ENCODE measurements at regions not wholly inside any gene's neighbourhood (a gene's known extent, or its start where the extent isn't known, plus 50 kb on each side); places are given as distances from the start of the nearest gene placed in this dataset.

DNA sequence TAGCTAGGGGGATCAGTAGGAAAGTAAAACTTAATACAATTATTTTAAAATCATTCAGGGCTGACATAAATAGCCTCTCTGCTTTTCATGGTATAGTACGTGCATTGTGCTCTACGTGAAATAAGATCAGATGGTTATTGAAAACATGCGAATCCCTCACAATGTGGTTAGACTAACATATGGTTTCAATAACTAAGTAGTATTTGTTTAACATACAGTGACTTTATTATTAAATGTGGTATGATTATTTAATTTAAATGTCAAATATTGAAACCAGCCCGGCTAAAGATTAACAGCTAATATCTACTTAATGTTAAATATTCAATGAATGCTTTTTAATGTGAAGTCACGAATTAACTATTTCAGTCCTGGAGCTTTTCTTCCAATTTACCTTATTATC lies 473.9 kb upstream of the THBS1 start:
- H3K27me3 Mint-ChIP-seq (ENCODE audit: low read depth in 3 of 3): peaks cover 2 to 7% (median 7%) of the 10 kb centered on the region in 3 donors
- no peak for DNase-seq
- H3K27ac Mint-ChIP-seq: no peak overlapping the region
- no peak overlapping the region for H3K4me3 Mint-ChIP-seq
- no peaks in the 10 kb centered on the region for H3K4me1 Mint-ChIP-seq
- no peaks in the 10 kb centered on the region for H3K9me3 Mint-ChIP-seq
- H3K36me3 Mint-ChIP-seq: no peaks in the 10 kb centered on the region

DNA sequence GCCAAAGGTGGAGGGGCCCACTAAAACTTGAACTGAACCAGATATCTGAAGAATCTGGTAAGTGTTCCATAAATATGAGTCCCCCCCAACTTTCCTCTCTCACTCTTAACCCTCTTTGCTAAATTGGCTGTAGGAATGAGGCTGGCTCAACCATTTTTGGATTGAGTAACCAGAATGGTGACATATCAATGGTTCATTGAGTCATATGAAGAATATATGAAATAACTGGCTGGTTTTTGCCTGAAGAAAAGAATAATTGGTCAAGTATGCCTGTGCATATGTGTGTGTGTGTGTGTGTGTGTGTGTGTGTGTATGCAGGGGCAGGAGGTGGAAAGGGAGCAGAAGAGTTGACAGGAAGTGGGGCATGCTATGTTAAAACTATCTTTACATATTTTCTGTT lies 472.9 kb upstream of the THBS1 start:
- Mint-ChIP-seq H3K4me3 (no peak overlapping the region), H3K27ac (no peak overlapping the region), H3K9me3 (peaks cover 0 to 2% (median 0%) of the 10 kb centered on the region in 6 donors), H3K27me3 (ENCODE audit: low read depth in 3 of 3) (peaks cover 4 to 8% (median 5%) of the 10 kb centered on the region in 3 donors), H3K4me1 (no peaks in the 10 kb centered on the region), H3K36me3 (no peaks in the 10 kb centered on the region)
- DNase-seq: no peak

DNA sequence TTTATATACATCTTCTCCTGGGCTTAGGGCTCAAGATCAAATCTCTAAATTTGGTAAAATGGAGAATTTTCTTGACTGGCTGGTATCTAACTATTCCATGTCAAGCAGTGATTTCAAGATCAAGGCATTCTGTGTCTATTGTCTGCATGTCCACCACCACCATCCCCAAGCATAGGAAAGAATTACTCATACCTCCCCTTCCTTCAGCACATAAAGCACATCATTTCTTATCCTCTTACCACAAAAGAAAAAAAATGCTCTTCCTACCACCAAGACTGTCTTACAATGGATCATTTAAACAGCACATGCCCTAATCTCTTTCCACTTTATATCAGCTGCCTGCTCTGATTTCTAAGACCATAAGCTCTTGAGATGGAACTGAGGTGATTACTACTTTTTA lies 470.5 kb upstream of the THBS1 start:
- H3K27me3 Mint-ChIP-seq (ENCODE audit: low read depth in 3 of 3): peaks cover 4 to 12% (median 9%) of the 10 kb centered on the region in 3 donors

DNA sequence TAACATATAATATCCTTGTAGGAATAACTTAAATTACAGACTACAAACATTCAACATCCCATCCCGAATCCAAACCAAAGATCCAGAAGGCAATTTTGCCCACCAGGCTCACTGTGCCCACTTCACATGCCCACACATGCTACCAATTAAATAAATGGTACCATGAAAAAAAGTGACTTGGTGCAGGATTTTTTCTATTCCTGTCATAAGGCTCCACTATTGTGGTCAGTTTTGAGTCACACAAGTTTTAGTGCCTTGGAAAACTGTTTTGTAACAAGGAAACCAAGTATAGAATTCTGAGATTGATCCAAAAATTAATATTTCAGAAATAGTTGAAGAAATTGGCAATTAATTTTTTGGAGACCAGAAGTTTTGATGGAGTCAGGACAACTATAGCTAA lies 470.1 kb upstream of the THBS1 start:
- Mint-ChIP-seq H3K4me1 (no peaks in the 10 kb centered on the region), H3K27ac (no peak overlapping the region), H3K9me3 (peaks cover 0 to 13% (median 0%) of the 10 kb centered on the region in 6 donors), H3K4me3 (no peak overlapping the region), H3K36me3 (no peaks in the 10 kb centered on the region), H3K27me3 (ENCODE audit: low read depth in 3 of 3) (peaks cover 4 to 12% (median 9%) of the 10 kb centered on the region in 3 donors)
- DNase-seq: no peak

More for the DNA sequence above, 470.5 kb upstream of the THBS1 start:
- Mint-ChIP-seq H3K4me3 (no peak overlapping the region), H3K36me3 (no peaks in the 10 kb centered on the region), H3K9me3 (peaks cover 0 to 12% (median 0%) of the 10 kb centered on the region in 6 donors), H3K27ac (no peak overlapping the region), H3K4me1 (no peaks in the 10 kb centered on the region)
- DNase-seq: no peak

DNA sequence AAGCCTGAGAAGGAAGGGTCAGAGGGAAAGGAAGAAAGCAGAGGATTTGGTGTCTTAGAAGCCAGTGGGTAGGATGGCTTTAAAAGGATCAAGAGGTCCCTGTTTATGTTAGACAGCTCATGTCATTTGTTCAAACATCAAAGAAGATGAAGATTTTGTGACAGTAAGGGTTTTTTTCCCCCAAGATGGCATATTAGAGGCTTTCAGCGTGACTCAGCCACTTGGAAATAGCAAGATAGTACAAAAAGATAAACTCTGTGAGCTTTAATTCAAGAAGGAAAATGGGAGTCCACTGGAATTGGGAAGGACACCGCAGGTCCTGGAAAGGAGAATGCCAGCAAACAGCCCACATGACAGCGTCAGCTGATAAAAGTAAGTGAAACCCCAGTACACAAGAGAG lies 467.1 kb upstream of the THBS1 start:
- no peaks in the 10 kb centered on the region for H3K4me1 Mint-ChIP-seq
- peaks cover 3 to 30% (median 7%) of the 10 kb centered on the region in 6 donors for H3K9me3 Mint-ChIP-seq
- peaks cover 0 to 4% (median 4%) of the 10 kb centered on the region in 3 donors for H3K36me3 Mint-ChIP-seq
- no peak overlapping the region for H3K4me3 Mint-ChIP-seq
- no peak overlapping the region for H3K27ac Mint-ChIP-seq
- peaks cover 7 to 23% (median 9%) of the 10 kb centered on the region in 3 donors for H3K27me3 Mint-ChIP-seq (ENCODE audit: low read depth in 3 of 3)
- DNase-seq: no peak

DNA sequence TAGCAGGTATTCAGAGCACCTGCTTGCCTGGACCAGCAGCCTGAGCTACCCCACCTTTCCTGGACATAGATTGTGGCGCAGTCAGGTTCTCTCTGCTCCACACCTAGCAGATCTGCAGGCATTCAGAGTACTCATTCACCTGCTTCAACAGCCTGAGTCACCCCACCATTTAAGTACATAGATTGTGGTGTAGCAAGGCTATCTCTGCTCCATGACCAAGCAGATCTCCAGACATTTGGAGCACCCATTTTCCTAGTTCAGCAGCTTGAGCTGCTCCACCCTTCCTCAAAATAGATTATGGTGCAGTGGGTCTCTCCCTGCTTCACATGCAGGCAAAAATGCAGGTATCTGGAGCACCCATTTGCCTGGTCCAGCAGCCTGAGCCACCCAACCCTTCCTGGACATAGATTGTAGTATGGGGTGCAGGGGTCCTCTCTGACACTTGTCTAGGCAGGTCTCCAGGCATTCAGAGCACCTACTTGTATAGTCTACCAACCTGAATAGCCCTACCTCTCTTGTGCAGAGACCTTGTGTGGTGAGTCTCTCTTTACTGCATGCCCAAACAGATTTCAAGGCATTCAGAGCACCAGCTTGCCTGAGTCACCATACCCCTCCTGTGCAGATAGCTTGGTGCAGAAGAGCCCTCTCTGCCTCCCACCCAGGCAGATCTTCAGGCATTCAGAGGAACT lies 466.0 kb upstream of the THBS1 start:
- peaks cover 3 to 30% (median 7%) of the 10 kb centered on the region in 6 donors for H3K9me3 Mint-ChIP-seq
- peaks cover 0 to 4% (median 4%) of the 10 kb centered on the region in 3 donors for H3K36me3 Mint-ChIP-seq
- H3K4me1 Mint-ChIP-seq: no peaks in the 10 kb centered on the region
- no peak overlapping the region for H3K27ac Mint-ChIP-seq
- peaks cover 5 to 25% (median 10%) of the 10 kb centered on the region in 3 donors for H3K27me3 Mint-ChIP-seq (ENCODE audit: low read depth in 3 of 3)
- no peak overlapping the region for H3K4me3 Mint-ChIP-seq
- DNase-seq: no peak

DNA sequence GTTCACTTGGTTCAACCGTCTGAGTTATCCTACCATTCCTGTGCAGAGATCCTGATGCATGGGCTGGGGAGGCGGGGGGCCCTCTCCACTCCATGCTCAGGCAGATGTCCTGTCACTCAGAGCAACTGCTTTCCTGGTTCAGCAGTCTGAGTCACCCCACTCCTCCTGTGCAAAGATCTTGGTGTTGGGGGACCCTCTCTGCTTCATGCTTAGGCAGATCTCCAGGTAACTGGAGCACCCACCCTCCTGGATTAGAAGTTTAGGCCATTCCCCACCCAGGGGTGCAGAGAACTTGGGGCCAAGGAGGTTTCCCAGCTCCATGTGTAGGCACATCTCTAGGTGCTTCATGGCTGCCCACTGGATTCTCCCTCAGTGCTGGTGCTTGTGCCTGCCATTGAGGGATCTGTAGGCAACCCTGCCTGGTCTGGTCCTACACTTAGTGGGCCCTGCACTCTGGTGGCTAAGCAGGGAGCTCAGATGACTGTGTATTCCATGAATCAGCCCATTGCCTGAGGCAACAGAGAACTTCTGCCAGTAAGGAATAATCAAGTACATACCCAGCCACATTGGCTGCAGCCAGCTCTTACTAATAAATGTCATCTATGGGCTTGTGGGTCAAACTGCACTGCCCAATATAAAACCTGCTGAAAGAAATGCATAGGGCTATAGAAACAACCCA lies 465.4 kb upstream of the THBS1 start:
- Mint-ChIP-seq H3K9me3 (peaks cover 3 to 30% (median 7%) of the 10 kb centered on the region in 6 donors), H3K4me3 (no peak overlapping the region), H3K27me3 (ENCODE audit: low read depth in 3 of 3) (peaks cover 7 to 25% (median 12%) of the 10 kb centered on the region in 3 donors), H3K36me3 (peaks cover 0 to 4% (median 4%) of the 10 kb centered on the region in 3 donors), H3K27ac (no peak overlapping the region), H3K4me1 (no peaks in the 10 kb centered on the region)
- DNase-seq: no peak

DNA sequence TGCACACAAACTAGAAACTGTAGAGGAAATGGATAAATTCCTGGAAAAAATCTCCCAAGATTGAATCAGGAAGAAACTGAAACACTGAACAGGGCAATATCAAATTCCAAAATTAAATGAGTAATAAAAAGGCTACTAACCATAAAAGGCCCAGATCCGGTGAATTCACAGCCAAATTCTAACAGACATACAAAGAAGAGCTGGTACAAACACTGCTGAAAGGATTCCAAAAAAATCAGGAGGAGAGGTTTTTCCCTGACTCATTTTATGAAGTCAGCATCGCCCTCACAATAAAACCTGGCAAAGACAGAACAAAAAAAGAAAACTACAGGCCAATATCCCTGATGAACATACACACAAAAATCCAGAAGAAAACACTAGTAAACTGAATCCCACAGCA lies 462.4 kb upstream of the THBS1 start:
- no peaks in the 10 kb centered on the region for H3K4me1 Mint-ChIP-seq
- H3K27ac Mint-ChIP-seq: no peak overlapping the region
- H3K36me3 Mint-ChIP-seq: peaks cover 0 to 4% (median 4%) of the 10 kb centered on the region in 3 donors
- H3K4me3 Mint-ChIP-seq: no peak overlapping the region
- no peak for DNase-seq
- peaks cover 3 to 23% (median 7%) of the 10 kb centered on the region in 6 donors for H3K9me3 Mint-ChIP-seq
- H3K27me3 Mint-ChIP-seq (ENCODE audit: low read depth in 3 of 3): peaks cover 3 to 25% (median 4%) of the 10 kb centered on the region in 3 donors

DNA sequence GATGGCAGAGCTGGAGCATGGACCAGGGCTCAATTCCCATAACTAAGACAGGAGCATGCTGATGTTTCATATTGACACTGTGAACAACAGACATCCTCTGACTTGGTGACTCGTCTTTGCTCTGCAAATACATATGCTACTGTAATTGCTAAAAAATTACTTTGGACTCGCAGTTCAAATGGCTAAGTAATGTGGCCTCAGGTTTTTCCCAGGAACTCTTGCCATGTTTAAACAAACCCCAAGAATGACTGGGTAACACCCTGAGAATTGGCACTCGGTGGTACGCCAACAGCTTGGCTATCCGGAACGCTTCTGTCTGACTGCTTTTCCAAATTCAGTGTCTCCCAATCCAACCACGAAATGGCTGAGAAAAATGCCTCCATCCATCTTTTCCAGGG lies 456.7 kb upstream of the THBS1 start:
- H3K27me3 Mint-ChIP-seq (ENCODE audit: low read depth in 3 of 3): peaks cover 6 to 11% (median 6%) of the 10 kb centered on the region in 3 donors
- H3K4me3 Mint-ChIP-seq: no peak overlapping the region
- no peaks in the 10 kb centered on the region for H3K9me3 Mint-ChIP-seq
- no peak overlapping the region for H3K27ac Mint-ChIP-seq
- H3K4me1 Mint-ChIP-seq: no peaks in the 10 kb centered on the region
- no peak for DNase-seq
- H3K36me3 Mint-ChIP-seq: no peaks in the 10 kb centered on the region

DNA sequence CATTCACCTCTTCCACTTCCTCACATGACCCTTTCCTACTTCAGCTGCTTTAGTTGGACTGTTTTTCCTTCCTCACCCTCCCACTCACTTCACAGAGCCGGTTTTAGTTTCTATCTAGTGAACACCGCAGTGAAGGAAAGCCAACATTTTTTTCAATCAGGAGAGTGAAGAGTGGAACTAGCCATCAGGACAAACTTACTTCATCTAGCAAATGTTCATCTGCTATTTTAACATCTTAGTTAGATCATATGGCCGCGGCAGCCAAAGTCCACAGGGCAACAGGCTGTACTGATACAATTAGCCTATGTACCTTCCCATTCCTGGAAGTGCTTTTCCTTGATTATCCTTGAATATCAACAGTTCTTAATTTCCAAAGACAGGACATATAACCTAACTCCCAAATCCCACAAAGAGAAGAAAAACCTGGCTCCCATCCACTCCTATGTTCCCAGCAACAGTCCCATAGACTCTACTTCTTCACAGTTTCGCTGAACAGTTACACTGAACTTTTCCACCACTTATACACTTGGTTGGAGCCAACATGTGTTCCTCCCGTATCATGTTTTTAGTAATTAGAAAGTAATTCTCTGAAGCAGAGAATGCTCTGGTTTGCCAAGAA lies 456.2 kb upstream of the THBS1 start:
- no peaks in the 10 kb centered on the region for H3K9me3 Mint-ChIP-seq
- H3K4me3 Mint-ChIP-seq: no peak overlapping the region
- H3K36me3 Mint-ChIP-seq: no peaks in the 10 kb centered on the region
- no peaks in the 10 kb centered on the region for H3K4me1 Mint-ChIP-seq
- H3K27me3 Mint-ChIP-seq (ENCODE audit: low read depth in 3 of 3): peaks cover 6 to 11% (median 6%) of the 10 kb centered on the region in 3 donors
- DNase-seq: no peak
- no peak overlapping the region for H3K27ac Mint-ChIP-seq

DNA sequence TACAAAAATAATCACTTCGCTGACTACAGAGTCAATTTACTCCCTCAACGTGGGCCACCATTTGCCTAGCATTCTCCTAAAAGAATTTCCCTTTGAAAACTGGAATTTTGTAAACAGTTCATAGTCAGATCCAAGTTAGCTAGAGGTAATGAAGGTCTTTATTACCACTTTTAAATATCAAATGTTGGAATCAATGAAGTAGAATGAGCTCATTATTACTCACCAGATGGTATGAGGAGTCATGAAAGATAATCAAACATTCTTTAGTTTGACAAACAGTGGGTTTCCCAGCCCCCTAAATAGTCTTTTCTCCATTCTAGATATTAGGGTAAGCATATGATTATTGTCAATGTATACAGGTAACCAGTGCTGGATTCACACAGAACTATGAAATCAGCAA lies 455.7 kb upstream of the THBS1 start:
- Mint-ChIP-seq H3K4me3 (no peak overlapping the region), H3K27ac (no peak overlapping the region), H3K27me3 (ENCODE audit: low read depth in 3 of 3) (peaks cover 3 to 11% (median 4%) of the 10 kb centered on the region in 3 donors), H3K36me3 (no peaks in the 10 kb centered on the region), H3K9me3 (no peaks in the 10 kb centered on the region), H3K4me1 (no peaks in the 10 kb centered on the region)
- no peak for DNase-seq

DNA sequence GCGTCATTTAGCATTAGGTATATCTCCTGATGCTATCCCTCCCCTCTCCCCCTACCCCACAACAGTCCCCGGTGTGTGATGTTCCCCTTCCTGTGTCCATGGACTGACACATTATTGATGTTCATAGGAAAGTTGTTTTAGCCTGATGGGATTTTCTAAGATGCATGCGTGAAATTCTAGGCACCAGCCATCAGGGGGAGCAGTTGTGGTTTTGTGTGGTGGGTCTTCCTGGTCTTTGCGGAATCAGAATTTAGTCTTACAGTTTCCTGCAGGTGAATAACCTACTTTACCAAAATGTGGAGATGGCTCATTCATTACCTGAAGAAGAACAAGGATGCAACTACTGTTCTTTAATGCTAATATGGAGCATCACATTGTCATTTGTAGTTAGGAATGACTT lies 455.0 kb upstream of the THBS1 start:
- no peak overlapping the region for H3K27ac Mint-ChIP-seq
- H3K9me3 Mint-ChIP-seq: no peaks in the 10 kb centered on the region
- H3K4me1 Mint-ChIP-seq: no peaks in the 10 kb centered on the region
- peaks cover 3 to 9% (median 4%) of the 10 kb centered on the region in 3 donors for H3K27me3 Mint-ChIP-seq (ENCODE audit: low read depth in 3 of 3)
- no peak overlapping the region for H3K4me3 Mint-ChIP-seq
- no peaks in the 10 kb centered on the region for H3K36me3 Mint-ChIP-seq
- peak; percentile 19 to 28 (median 27) for DNase-seq

DNA sequence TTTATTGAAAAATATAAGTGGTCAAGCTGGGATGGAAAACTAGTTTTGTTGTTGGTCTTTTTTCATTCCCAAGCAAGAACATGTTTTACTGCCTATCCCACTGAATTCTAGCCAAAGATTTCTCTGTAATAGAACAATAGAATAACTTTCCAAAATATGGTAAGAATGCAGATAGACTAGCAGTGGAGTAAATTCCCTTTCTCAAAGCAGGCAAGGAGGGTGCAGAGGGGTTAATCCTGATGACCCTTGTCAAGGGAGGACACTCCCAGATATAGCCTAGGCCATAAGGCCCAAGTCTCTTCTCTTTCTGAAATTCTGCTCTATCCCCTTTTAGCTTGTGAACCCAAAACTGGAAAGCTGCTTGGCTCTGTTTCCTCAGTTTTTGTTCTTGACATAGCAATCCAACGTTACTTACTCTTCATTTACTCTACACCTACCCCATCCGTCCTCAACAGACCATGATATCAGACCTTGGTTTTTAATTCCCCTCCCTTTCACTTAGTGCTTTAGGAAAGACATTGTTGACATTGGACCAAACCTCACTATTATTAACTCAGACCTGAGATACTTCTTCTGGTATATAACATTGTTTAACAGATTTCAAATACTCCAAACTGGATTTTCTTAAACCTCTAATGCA lies 453.6 kb upstream of the THBS1 start:
- DNase-seq: no peak
- no peak overlapping the region for H3K27ac Mint-ChIP-seq
- H3K4me1 Mint-ChIP-seq: no peaks in the 10 kb centered on the region
- H3K27me3 Mint-ChIP-seq (ENCODE audit: low read depth in 3 of 3): peaks cover 3 to 9% (median 4%) of the 10 kb centered on the region in 3 donors
- no peak overlapping the region for H3K4me3 Mint-ChIP-seq
- H3K9me3 Mint-ChIP-seq: no peaks in the 10 kb centered on the region
- no peaks in the 10 kb centered on the region for H3K36me3 Mint-ChIP-seq
